GM13976 (cell line): ENCODE measurements at regions not wholly inside any gene's neighbourhood (a gene's known extent, or its start where the extent isn't known, plus 50 kb on each side); places are given as distances from the start of the nearest gene placed in this dataset.

Experiments used
- DNase-seq: peaks from one replicate; pipeline ENCODE4 v3.0.0; 2012; ENCODE audit warnings: low spot score
- in situ Hi-C: fragments of 300-500 bp; cut with MboI; formaldehyde crosslinking; loops from one replicate; pipeline ENCODE4 v1.12.0; 2022; ENCODE audit warnings: low sequenced_read_pairs, mixed read lengths, inconsistent platforms; ENCODE audit not compliant: unreplicated experiment
- TF ChIP-seq, protein P1 (sequence below): IDR thresholded peaks from 2 replicates; pipeline ENCODE4 v1.5.1; 2012; ENCODE audit warnings: borderline replicate concordance, mild to moderate bottlenecking; ENCODE audit not compliant: insufficient read depth; ENCODE audit errors: extremely low read depth, missing control alignments, control extremely low read depth

DNA sequence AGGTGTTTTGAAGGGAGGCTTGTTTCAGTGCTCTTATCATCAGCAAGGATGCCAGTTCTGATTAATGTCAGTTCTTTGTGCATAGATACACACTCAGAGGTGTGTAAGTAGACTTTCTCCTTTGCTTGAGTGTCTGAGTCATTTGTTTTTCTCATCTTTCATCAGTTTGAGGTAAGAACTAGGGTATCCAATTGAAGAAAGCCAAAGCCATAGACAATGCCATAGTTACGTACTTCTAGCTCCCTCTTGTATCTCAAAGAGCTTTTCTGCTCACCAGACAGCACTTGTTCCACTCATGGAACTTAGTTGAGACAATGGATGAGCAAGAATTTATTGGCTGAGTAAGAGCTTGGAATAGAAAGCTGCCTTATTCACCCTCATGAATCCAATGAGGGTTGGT lies 520.1 kb downstream of the PIK3C3 start:
- no peak for DNase-seq
- TF ChIP-seq, protein P1, sequence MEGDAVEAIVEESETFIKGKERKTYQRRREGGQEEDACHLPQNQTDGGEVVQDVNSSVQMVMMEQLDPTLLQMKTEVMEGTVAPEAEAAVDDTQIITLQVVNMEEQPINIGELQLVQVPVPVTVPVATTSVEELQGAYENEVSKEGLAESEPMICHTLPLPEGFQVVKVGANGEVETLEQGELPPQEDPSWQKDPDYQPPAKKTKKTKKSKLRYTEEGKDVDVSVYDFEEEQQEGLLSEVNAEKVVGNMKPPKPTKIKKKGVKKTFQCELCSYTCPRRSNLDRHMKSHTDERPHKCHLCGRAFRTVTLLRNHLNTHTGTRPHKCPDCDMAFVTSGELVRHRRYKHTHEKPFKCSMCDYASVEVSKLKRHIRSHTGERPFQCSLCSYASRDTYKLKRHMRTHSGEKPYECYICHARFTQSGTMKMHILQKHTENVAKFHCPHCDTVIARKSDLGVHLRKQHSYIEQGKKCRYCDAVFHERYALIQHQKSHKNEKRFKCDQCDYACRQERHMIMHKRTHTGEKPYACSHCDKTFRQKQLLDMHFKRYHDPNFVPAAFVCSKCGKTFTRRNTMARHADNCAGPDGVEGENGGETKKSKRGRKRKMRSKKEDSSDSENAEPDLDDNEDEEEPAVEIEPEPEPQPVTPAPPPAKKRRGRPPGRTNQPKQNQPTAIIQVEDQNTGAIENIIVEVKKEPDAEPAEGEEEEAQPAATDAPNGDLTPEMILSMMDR, result no peak
- in situ Hi-C loops, result no loop called here

DNA sequence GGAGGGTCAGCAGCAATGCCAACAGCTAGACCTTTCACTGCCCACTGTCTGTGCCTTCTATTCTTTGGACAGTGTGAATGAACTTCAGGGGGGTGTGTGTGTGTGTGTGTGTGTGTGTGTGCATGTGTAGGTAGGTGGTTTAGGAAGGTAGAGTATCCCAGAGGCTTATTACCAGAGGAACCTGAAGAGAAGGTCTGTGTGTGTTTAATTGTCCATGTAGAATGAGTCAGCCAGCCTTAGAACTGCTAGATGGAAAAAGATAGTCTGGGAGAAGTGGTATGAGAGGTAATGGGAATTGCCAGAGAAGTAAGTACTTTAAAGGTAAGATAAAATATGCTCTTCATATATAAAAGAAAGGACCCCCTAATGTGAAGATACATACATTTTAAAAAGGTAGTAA lies 522.2 kb downstream of the PIK3C3 start:
- TF ChIP-seq, protein P1, result no peak
- DNase-seq, result no peak
- in situ Hi-C loops, result no loop called here

DNA sequence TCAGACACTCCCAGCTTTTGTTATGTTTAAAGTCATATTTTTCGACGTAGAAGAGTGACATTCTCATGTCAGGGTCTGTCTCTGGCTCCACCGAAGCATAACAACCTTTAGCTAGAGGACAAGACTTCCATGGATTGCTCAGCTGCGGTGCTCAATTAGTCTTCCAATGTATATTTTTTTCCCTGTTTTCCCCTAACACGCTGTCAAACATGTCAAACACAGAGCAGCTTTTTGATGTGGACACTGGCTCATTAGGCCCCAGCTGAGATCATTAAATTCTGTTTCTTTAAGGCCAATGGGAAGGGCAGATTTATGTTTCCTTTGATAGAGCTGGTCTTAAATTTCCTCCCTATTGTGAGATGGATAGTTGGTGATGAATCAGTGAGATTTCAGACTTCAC lies 525.4 kb downstream of the PIK3C3 start:
- TF ChIP-seq, protein P1, result no peak
- in situ Hi-C loops, result no loop called here
- no peak for DNase-seq

DNA sequence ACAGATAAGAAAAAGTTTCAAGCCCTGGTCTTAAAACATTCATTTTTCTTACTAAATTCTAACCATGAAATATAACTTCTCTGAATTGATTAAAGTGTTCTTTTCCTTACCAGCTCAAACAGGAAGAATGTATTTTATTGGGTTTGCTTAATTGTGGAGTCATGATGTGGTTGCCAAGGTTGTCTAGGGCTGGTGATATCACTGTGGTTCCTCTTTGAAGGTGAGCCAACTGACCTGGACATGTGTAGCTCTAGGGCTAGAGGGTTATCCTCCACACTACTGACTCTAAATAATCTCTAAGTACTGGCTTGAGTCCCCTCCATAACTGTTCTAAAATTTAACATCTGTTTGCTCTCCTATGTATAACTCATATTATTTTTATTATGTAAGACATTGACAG lies 529.6 kb downstream of the PIK3C3 start:
- in situ Hi-C loops, result no loop called here
- DNase-seq, result no peak
- TF ChIP-seq, protein P1, result no peak

DNA sequence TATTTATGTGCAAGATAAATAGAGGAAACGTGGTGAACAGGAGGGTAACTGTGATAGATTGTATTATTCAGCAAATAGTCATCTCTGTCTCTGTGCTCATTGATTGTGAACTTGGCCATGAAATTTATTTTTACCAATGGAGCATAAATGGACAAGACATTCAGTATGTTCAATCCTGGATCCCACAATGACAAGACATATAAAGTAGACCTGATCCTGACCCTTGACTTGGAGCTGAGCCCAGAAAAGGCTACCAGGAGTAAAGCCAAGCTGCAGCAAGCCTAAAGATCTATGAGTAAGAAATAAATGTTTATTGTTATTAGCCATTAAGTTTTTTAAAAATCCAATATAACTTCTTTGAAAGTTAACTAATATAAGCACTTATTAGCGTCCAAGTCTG lies 531.2 kb downstream of the PIK3C3 start:
- in situ Hi-C loops, result no loop called here
- TF ChIP-seq, protein P1, result no peak
- DNase-seq, result no peak

DNA sequence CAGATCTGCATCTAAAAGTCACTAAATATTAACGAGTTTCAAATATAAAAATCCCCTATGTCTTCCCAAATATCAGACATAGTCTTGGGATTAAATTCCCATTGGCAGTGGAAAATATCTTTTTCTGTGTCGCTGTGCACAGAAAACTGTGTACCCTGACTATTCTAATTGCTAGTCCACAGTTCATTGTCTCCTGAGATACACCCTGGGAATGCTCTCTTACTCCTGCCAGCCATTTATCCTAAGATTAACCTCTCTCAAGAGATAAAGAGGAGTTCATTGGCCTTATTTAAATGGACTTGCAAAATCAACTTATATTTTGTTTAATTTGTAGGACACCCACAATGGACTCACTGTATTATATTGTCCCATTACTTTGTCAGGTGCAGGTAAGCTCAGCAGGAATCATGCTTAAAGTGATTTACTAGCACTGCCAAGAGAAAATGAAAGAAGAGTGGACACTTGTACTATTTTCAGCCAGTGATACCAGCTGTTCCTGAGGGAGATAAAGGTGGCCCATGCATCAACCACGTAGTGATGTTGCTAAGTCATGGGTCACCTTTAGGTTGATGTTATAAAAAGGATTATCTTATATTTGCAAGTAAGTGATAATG lies 553.8 kb downstream of the PIK3C3 start:
- TF ChIP-seq, protein P1, result no peak
- in situ Hi-C loops, result no loop called here
- DNase-seq, result no peak
